Neural progenitor cell (in vitro differentiated cells): ENCODE measurements at regions not wholly inside any gene's neighbourhood (a gene's known extent, or its start where the extent isn't known, plus 50 kb on each side); places are given as distances from the start of the nearest gene placed in this dataset.
A peak's percentile ranks its signal among the peaks of the same experiment; 100 is the strongest.

Experiments used
- DNase-seq: peaks from one replicate; pipeline ENCODE4 v3.0.0-alpha.2; 2016; ENCODE audit warnings: low spot score
- H2AFZ ChIP-seq: fragments of 200-600 bp; sonication (generic); replicated peaks from 2 replicates; pipeline ENCODE4 v1.6.1; 2016; ENCODE audit warnings: antibody characterized with exemption
- H3F3A ChIP-seq: fragments of 200-600 bp; sonication (generic); 2 replicates; pipeline ENCODE4 v1.6.1; 2016; ENCODE audit warnings: antibody characterized with exemption, low read depth
- H3K27ac ChIP-seq: fragments of 200-600 bp; sonication (generic); 2 replicates; pipeline ENCODE4 v1.5.1; 2016; ENCODE audit warnings: mild to moderate bottlenecking
- H3K27me3 ChIP-seq: fragments of 200-600 bp; sonication (generic); 2 replicates; pipeline ENCODE4 v1.6.1; 2016; ENCODE audit warnings: mild to moderate bottlenecking, moderate library complexity
- H3K36me3 ChIP-seq: fragments of 200-600 bp; sonication (generic); 2 replicates; pipeline ENCODE4 v1.5.1; 2016
- H3K4me1 ChIP-seq: fragments of 200-600 bp; sonication (generic); 2 replicates; pipeline ENCODE4 v1.6.1; 2016; ENCODE audit warnings: mixed run types
- H3K4me2 ChIP-seq: fragments of 200-600 bp; sonication (generic); 2 replicates; pipeline ENCODE4 v1.6.1; 2016
- H3K4me3 ChIP-seq: fragments of 200-600 bp; sonication (generic); 2 replicates; pipeline ENCODE4 v1.5.1; 2016
- H3K79me2 ChIP-seq: fragments of 200-600 bp; sonication (generic); 2 replicates; pipeline ENCODE4 v1.6.1; 2016; ENCODE audit warnings: low read depth
- H3K9ac ChIP-seq: fragments of 200-600 bp; sonication (generic); 2 replicates; pipeline ENCODE4 v1.6.1; 2016
- H3K9me3 ChIP-seq: fragments of 200-600 bp; sonication (generic); 2 replicates; pipeline ENCODE4 v1.5.1; 2016; ENCODE audit warnings: low read depth
- H4K20me1 ChIP-seq: fragments of 200-600 bp; sonication (generic); 2 replicates; pipeline ENCODE4 v1.6.1; 2016; ENCODE audit warnings: low read depth
- H3K27ac Mint-ChIP-seq: 3 replicates; pipeline ENCODE4 v1.8.0; 2021; ENCODE audit warnings: mixed read lengths
- H3K27me3 Mint-ChIP-seq: 2 replicates; pipeline ENCODE4 v1.8.0; 2022; ENCODE audit warnings: low read depth, mild to moderate bottlenecking, inconsistent platforms, moderate library complexity, mixed read lengths; ENCODE audit not compliant: insufficient read depth
- H3K36me3 Mint-ChIP-seq: 3 replicates; pipeline ENCODE4 v1.8.0; 2021; ENCODE audit warnings: mixed read lengths
- H3K4me1 Mint-ChIP-seq: 3 replicates; pipeline ENCODE4 v1.8.0; 2021; ENCODE audit warnings: mixed read lengths
- H3K4me3 Mint-ChIP-seq: 3 replicates; pipeline ENCODE4 v1.8.0; 2021; ENCODE audit warnings: mild to moderate bottlenecking, moderate library complexity, mixed read lengths
- H3K9me3 Mint-ChIP-seq: 3 replicates; pipeline ENCODE4 v1.8.0; 2020; ENCODE audit warnings: mixed read lengths
- EZH2 ChIP-seq: fragments of 200-600 bp; sonication (generic); IDR thresholded peaks from 2 replicates; pipeline ENCODE4 v1.6.1; 2017; ENCODE audit warnings: antibody characterized with exemption, mild to moderate bottlenecking, moderate library complexity
- EZH2phosphoT487 ChIP-seq: fragments of 200-600 bp; sonication (generic); IDR thresholded peaks from 2 replicates; pipeline ENCODE4 v1.6.1; 2017; ENCODE audit warnings: antibody characterized with exemption
- TF ChIP-seq, protein P1 (sequence below): fragments of 200-600 bp; sonication (generic); IDR thresholded peaks from 2 replicates; pipeline ENCODE4 v1.5.1; 2017; ENCODE audit warnings: antibody characterized with exemption, mild to moderate bottlenecking

DNA sequence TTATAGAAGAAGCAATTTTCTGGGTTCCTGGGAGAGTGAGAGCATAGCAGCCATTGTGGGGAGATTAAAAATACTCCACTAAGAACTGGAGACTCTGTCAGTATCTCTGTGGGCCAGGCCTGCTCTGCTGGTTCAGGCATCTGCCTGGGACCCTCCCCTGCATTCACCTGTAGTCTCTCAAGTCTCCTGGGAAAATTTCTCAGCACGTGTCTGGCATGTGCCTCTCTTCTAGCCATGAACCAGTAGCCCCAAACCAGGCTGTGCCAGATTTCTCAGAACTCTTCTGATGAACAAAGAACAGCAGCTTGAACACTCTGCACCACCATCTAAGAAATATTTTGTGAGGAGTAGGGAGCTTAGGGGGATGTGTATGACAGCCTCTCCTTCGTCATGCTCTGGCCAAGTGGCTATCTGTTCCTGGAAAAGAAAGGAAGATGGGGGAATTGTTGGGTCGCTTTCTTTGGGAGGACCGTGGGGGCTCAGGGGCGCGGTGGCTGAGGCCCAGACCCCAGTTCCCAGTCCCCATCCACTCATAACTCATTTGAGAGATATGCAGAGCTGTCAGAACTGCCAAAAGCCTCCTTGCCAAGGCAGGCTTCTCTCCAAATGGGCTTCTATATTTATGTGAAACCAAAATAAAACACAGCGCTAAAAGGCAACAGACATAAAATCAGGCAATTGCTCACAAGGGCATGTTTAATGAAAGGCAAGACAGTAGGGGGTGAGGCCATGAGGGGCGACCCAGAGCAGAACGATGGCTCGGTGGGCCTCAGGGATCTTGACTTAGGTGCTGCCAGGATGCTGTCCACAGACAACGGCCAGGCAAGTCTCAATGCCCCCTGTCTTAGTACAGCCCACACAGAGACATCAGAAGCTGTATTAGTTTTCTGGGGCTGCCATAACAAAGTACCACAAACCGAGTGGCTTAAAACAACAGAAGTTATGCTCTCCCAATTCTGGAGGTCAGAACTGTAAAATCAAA, 114.7 kb upstream of the TNP1 start:
- Histone ChIP-seq H3K27ac (no peak overlapping the region), H2AFZ (no peak overlapping the region), H3K79me2 (no peaks in the 10 kb centered on the region), H3F3A (no peaks in the 10 kb centered on the region), H3K27me3 (no peaks in the 10 kb centered on the region), H3K9ac (no peak overlapping the region), H3K4me1 (no peaks in the 10 kb centered on the region), H3K36me3 (no peaks in the 10 kb centered on the region), H3K9me3 (no peaks in the 10 kb centered on the region), H4K20me1 (no peaks in the 10 kb centered on the region), H3K4me3 (no peak overlapping the region), H3K4me2 (no peak overlapping the region)
- Mint-ChIP-seq H3K9me3 (peaks cover 22% of the 10 kb centered on the region), H3K4me1 (no peaks in the 10 kb centered on the region), H3K36me3 (no peaks in the 10 kb centered on the region), H3K4me3 (no peak overlapping the region), H3K27me3 (no peaks in the 10 kb centered on the region), H3K27ac (peak overlapping the region; percentile 25)
- DNase-seq = no peak
- TF ChIP-seq, protein P1, sequence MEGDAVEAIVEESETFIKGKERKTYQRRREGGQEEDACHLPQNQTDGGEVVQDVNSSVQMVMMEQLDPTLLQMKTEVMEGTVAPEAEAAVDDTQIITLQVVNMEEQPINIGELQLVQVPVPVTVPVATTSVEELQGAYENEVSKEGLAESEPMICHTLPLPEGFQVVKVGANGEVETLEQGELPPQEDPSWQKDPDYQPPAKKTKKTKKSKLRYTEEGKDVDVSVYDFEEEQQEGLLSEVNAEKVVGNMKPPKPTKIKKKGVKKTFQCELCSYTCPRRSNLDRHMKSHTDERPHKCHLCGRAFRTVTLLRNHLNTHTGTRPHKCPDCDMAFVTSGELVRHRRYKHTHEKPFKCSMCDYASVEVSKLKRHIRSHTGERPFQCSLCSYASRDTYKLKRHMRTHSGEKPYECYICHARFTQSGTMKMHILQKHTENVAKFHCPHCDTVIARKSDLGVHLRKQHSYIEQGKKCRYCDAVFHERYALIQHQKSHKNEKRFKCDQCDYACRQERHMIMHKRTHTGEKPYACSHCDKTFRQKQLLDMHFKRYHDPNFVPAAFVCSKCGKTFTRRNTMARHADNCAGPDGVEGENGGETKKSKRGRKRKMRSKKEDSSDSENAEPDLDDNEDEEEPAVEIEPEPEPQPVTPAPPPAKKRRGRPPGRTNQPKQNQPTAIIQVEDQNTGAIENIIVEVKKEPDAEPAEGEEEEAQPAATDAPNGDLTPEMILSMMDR = no peak
- TF ChIP-seq EZH2phosphoT487 = no peak
- TF ChIP-seq EZH2 = no peak

DNA sequence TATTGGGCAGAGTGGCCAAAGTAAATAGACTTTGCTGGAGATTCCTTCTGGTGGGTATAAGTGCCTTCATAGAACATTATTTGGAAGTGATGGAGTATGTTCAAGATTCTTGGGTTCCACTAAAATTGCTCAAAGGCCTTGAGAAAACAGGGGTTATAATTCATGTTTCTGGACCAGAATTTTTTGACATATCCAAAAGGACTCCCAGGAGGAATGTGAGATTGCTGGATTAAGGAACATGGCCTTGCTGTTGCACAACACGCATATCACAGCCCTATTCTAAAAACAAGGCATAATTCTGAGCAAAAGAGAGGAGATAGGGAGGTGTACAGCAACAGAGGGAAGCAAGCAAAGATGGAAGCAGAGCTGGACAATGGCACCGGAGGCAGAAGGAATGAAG, 111.7 kb upstream of the TNP1 start:
- Histone ChIP-seq H3K4me1 (no peaks in the 10 kb centered on the region), H2AFZ (no peak overlapping the region), H3K79me2 (no peaks in the 10 kb centered on the region), H3F3A (no peaks in the 10 kb centered on the region), H3K27ac (no peak overlapping the region), H3K27me3 (no peaks in the 10 kb centered on the region), H4K20me1 (no peaks in the 10 kb centered on the region), H3K4me3 (no peak overlapping the region), H3K9me3 (no peaks in the 10 kb centered on the region), H3K4me2 (no peak overlapping the region), H3K36me3 (no peaks in the 10 kb centered on the region), H3K9ac (no peak overlapping the region)
- no peaks in the 10 kb centered on the region for H3K4me1 Mint-ChIP-seq
- DNase-seq = no peak
- H3K36me3 Mint-ChIP-seq = no peaks in the 10 kb centered on the region
- H3K9me3 Mint-ChIP-seq = no peaks in the 10 kb centered on the region
- no peaks in the 10 kb centered on the region for H3K27me3 Mint-ChIP-seq
- TF ChIP-seq EZH2 = no peak
- TF ChIP-seq, protein P1 = no peak
- no peak for TF ChIP-seq EZH2phosphoT487
- no peak overlapping the region for H3K4me3 Mint-ChIP-seq
- no peak overlapping the region for H3K27ac Mint-ChIP-seq

DNA sequence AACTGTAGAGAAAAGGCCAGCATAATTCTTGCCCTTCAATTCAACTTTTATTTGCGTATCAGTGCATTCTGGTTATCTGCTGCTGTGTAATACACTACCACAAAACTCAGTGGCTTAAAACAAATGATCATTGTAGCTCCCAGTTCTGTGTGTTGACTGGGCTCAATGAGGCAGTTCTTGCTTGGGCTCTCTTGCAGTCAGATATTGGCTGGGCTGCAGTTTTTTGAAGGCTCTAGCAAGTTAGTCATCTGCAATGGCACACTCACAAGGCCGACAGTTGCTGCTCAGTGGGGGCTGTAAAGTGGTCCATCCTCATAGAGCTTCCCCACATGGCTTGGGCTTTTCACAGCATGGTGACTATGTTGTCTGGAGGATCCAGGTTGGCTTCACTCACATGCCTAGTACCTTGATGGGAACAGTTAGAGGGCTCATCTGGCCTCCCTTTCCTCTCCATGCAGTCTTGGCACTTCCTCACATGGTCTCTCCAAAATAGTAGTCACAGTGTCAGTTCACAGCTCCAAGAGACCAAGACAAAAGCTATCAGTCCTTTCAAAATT, 110.6 kb upstream of the TNP1 start:
- no peak for DNase-seq
- H3K79me2 ChIP-seq = no peaks in the 10 kb centered on the region
- no peaks in the 10 kb centered on the region for H3K9me3 ChIP-seq
- H3K4me3 ChIP-seq = no peak overlapping the region
- Mint-ChIP-seq H3K4me1 (no peaks in the 10 kb centered on the region), H3K36me3 (no peaks in the 10 kb centered on the region), H3K9me3 (no peaks in the 10 kb centered on the region), H3K27me3 (no peaks in the 10 kb centered on the region), H3K4me3 (no peak overlapping the region), H3K27ac (no peak overlapping the region)
- no peak overlapping the region for H3K9ac ChIP-seq
- H3K36me3 ChIP-seq = no peaks in the 10 kb centered on the region
- TF ChIP-seq, protein P1 = no peak
- no peak for TF ChIP-seq EZH2phosphoT487
- TF ChIP-seq EZH2 = no peak
- no peaks in the 10 kb centered on the region for H3K27me3 ChIP-seq
- H3K4me1 ChIP-seq = no peaks in the 10 kb centered on the region
- H3F3A ChIP-seq = no peaks in the 10 kb centered on the region
- no peak overlapping the region for H3K4me2 ChIP-seq
- H3K27ac ChIP-seq = no peak overlapping the region
- no peak overlapping the region for H2AFZ ChIP-seq
- no peaks in the 10 kb centered on the region for H4K20me1 ChIP-seq
